GM12878 (cell line): ENCODE measurements at regions not wholly inside any gene's neighbourhood (a gene's known extent, or its start where the extent isn't known, plus 50 kb on each side); places are given as distances from the start of the nearest gene placed in this dataset.
A peak's percentile ranks its signal among the peaks of the same experiment; 100 is the strongest.

Experiments
- ATAC-seq: fragments of 200-7000 bp; cut with Tn5 transposase; 3 replicates; pipeline ENCODE4 v1.9.1; 2020; ENCODE audit warnings: mild to moderate bottlenecking, moderate library complexity
- BruUV-seq: library from RNA; stranded (reverse); fragments of 400-500 nt; replicated peaks from 2 replicates; lab custom pipeline; 2021; lab: Mats Ljungman, UMichigan
- CTCF ChIA-PET: fragments of 300-600 bp; sonication (Branson Sonifier 250); formaldehyde crosslinking; extraction: SDS; loops from one replicate; lab custom pipeline; 2021; ENCODE audit warnings: inconsistent platforms; lab: Yijun Ruan, JAX
- POLR2A ChIA-PET: fragments of 350-600 bp; formaldehyde crosslinking; extraction: SDS; loops from one replicate; lab custom pipeline; 2021; ENCODE audit warnings: inconsistent platforms; lab: Charles Lee
- RAD21 ChIA-PET: fragments of 300-600 bp; sonication (Branson Sonifier 250); formaldehyde crosslinking; loops from one replicate; lab custom pipeline; 2023; ENCODE audit warnings: antibody characterized with exemption; ENCODE audit not compliant: unreplicated experiment; lab: Charles Lee
- SMC1A ChIA-PET: fragments of 300-600 bp; sonication (Branson Sonifier 250); formaldehyde crosslinking; loops from one replicate; lab custom pipeline; 2023; ENCODE audit not compliant: unreplicated experiment, uncharacterized antibody; lab: Charles Lee
- DNase-seq: peaks from one replicate; pipeline ENCODE4 v3.0.0-alpha.2; 2011; ENCODE audit warnings: low read depth, low spot score
- FAIRE-seq: peaks from 3 replicates; lab custom pipeline; 2011; peaks lifted over from hg19 to GRCh38; lab: Jason Lieb, UNC
- H2AFZ ChIP-seq: 2 replicates; pipeline ENCODE4 v1.6.0; 2011; ENCODE audit warnings: low read depth, low read length, control low read depth; ENCODE audit not compliant: control insufficient read depth
- H3K27ac ChIP-seq: 2 replicates; pipeline ENCODE4 v1.5.1; 2011; ENCODE audit warnings: control low read depth; ENCODE audit not compliant: control insufficient read depth, insufficient read depth
- H3K27me3 ChIP-seq, 2 experiments: replicated peaks in 1 of 2; 2 replicates each; pipeline versions ENCODE4 v1.6.0 to v1.6.1; 2011; ENCODE audit warnings: low read length in 1 of 2; ENCODE audit not compliant: control insufficient read depth in 2 of 2, insufficient read depth in 2 of 2
- H3K36me3 ChIP-seq, 2 experiments: 2 replicates each; pipeline ENCODE4 v1.5.1; 2011; ENCODE audit warnings: low read length in 1 of 2; ENCODE audit not compliant: control insufficient read depth in 2 of 2, insufficient read depth in 2 of 2
- H3K4me1 ChIP-seq: 2 replicates; pipeline ENCODE4 v1.6.1; 2011; ENCODE audit warnings: mild to moderate bottlenecking, low read length, moderate library complexity, mixed read lengths; ENCODE audit not compliant: control insufficient read depth, insufficient read depth
- H3K4me2 ChIP-seq: 2 replicates; pipeline ENCODE4 v1.6.0; 2011; ENCODE audit warnings: control low read depth; ENCODE audit not compliant: control insufficient read depth, insufficient read depth
- H3K4me3 ChIP-seq: fragments of 200-600 bp; sonication (generic); 2 replicates; pipeline ENCODE4 v1.5.1; 2016
- H3K79me2 ChIP-seq: 2 replicates; pipeline ENCODE4 v1.6.0; 2011; ENCODE audit warnings: low read length; ENCODE audit not compliant: control insufficient read depth, insufficient read depth
- H3K9ac ChIP-seq: 2 replicates; pipeline ENCODE4 v1.8.0; 2011; ENCODE audit warnings: low read length, control low read depth, mixed read lengths; ENCODE audit not compliant: control insufficient read depth, insufficient read depth
- H3K9me3 ChIP-seq: replicated peaks from 3 replicates; pipeline ENCODE4 v1.5.1; 2011; ENCODE audit warnings: mild to moderate bottlenecking, low read length; ENCODE audit not compliant: control insufficient read depth, insufficient read depth
- H4K20me1 ChIP-seq: 2 replicates; pipeline ENCODE4 v1.6.0; 2011; ENCODE audit not compliant: control insufficient read depth, insufficient read depth
- HSF1 ChIP-seq: fragments of 150-350 bp; IDR thresholded peaks from 2 replicates; pipeline ENCODE4 v1.6.1; 2014; ENCODE audit warnings: mild to moderate bottlenecking, low read depth, low read length
- IRF3 ChIP-seq: fragments of 450-650 bp; IDR thresholded peaks from 2 replicates; pipeline ENCODE4 v1.6.1; 2014; ENCODE audit warnings: mild to moderate bottlenecking
- MTA3 ChIP-seq: IDR thresholded peaks from 2 replicates; pipeline ENCODE4 v1.6.1; 2012; ENCODE audit warnings: low read length, inconsistent platforms, borderline replicate concordance
- MXI1 ChIP-seq: fragments of 150-350 bp; IDR thresholded peaks from 2 replicates; pipeline ENCODE4 v1.6.1; 2011; ENCODE audit warnings: low read depth, mild to moderate bottlenecking, inconsistent platforms, low read length, improper control_type of control experiment
- NKRF ChIP-seq: fragments of 450-650 bp; conservative IDR thresholded peaks from 2 replicates; pipeline ENCODE4 v1.6.1; 2017; ENCODE audit warnings: mild to moderate bottlenecking, moderate library complexity
- RB1 ChIP-seq: fragments of 450-650 bp; formaldehyde crosslinking; IDR thresholded peaks from 2 replicates; pipeline ENCODE4 v1.6.1; 2017; ENCODE audit warnings: mild to moderate bottlenecking, borderline replicate concordance
- RCOR1 ChIP-seq: conservative IDR thresholded peaks from 2 replicates; pipeline ENCODE4 v1.6.1; 2012; ENCODE audit warnings: low read depth, low read length, improper control_type of control experiment
- RFX5 ChIP-seq: IDR thresholded peaks from 2 replicates; pipeline ENCODE4 v1.6.1; 2011; ENCODE audit warnings: low read depth, low read length, improper control_type of control experiment
- WGBS: methylation state at CpG from one replicate; pipeline ENCODE4 v1.1.6; 2016; ENCODE audit warnings: low lambda C conversion rate; ENCODE audit not compliant: insufficient replicate concordance, insufficient coverage; ENCODE audit errors: missing lambda C conversion rate; 5-methylcytosine and 5-hydroxymethylcytosine counted together
- in situ Hi-C: fragments of 300-500 bp; cut with MboI; formaldehyde crosslinking; loops from 9 replicates; pipeline ENCODE4 v1.14.3; 2018; ENCODE audit warnings: mixed read lengths
- intact Hi-C: fragments of 100-400 bp; cut with micrococcal nuclease; formaldehyde crosslinking; loops from one replicate; pipeline ENCODE4 v1.14.2; 2022; ENCODE audit not compliant: unreplicated experiment

- H3K4me2 ChIP-seq, result no peak overlapping the region
- DNase-seq, result no peak
- ChIA-PET POLR2A (interaction anchor here (0.8 to 2.9 kb wide), 13 partner anchors 13 to 359 kb away, joined by 3 to 11 read pairs (median 6); partner anchors contain the start of gene EOMES), CTCF (interaction anchor here (0.6 to 5.5 kb wide), 12 partner anchors 23 to 369 kb away, joined by 3 to 20 read pairs (median 4); no protein-coding TSS in a partner anchor), RAD21 (interaction anchor here (0.5 to 7.0 kb wide), 31 partner anchors 9 to 368 kb away, joined by 3 to 94 read pairs (median 6); partner anchors contain the start of gene EOMES), SMC1A (interaction anchor here (0.9 to 8.0 kb wide), 29 partner anchors 11 to 369 kb away, joined by 3 to 92 read pairs (median 6); no protein-coding TSS in a partner anchor)
- H2AFZ ChIP-seq, result no peak overlapping the region
- ATAC-seq, result peak; percentile 28
- no peaks in the 10 kb centered on the region for H3K4me1 ChIP-seq
- no peaks in the 10 kb centered on the region for H4K20me1 ChIP-seq
- BruUV-seq, result no TSS peak
- intact Hi-C loops, result loop anchor here (2.0 kb wide), 1 partner anchor 44 kb away; no protein-coding TSS in a partner anchor
- no peaks in the 10 kb centered on the region for H3K79me2 ChIP-seq
- H3K36me3 ChIP-seq, result no peaks in the 10 kb centered on the region
- no peaks in the 10 kb centered on the region for H3K9me3 ChIP-seq
- H3K9ac ChIP-seq, result no peak overlapping the region
- no peak overlapping the region for H3K27ac ChIP-seq
- H3K4me3 ChIP-seq, result no peak overlapping the region
- no peak for TF ChIP-seq RCOR1
- no peak for TF ChIP-seq MTA3
- no peak for TF ChIP-seq RFX5
- TF ChIP-seq RB1, result no peak
- no peak for TF ChIP-seq NKRF
- TF ChIP-seq HSF1, result no peak
- no peak for TF ChIP-seq IRF3
- TF ChIP-seq MXI1, result no peak
- in situ Hi-C loops, result no loop called here
- 0% methylated on average over 1 of the region's 1 CpG for WGBS
- no peak for FAIRE-seq
- no peaks in the 10 kb centered on the region for H3K27me3 ChIP-seq
Observed at GRCh38 chr3:28080716-28081115, 160.7 kb upstream of the CMC1 start.
